ENCODE measurements at regions not wholly inside any gene's neighbourhood (a gene's known extent, or its start where the extent isn't known, plus 50 kb on each side); places are given as distances from the start of the nearest gene placed in this dataset.

DNA sequence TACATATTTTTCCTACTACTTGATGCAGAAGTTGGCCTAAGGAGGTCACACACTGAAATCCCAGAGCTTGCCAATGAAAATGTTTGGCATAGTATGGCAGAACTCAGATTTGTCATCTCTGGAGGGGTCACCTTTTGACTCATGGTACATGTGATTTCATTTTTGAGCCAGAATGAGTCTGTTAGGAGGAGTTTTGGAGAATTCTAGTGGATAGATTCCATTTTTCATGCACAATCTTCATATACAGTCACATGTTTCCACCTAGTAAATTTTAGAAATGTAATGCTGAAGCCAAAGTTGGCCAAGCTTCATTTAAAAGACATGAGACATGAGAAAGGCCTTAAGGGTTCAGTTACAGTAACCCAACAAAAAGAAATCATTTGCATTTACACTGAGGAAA is 97.8 kb upstream of the IGSF10 start:
- Histone ChIP-seq H3K9me2 (ENCODE audit: insufficient read depth) (no peaks in the 10 kb centered on the region; the same call in 1 of the 2 replicates), H3K9ac (ENCODE audit: low read length) (no peak overlapping the region), H3K27me3 (ENCODE audit: insufficient read depth, low read length) (no peaks in the 10 kb centered on the region), H3K4me2 (ENCODE audit: low read length) (no peak overlapping the region), H3K79me2 (ENCODE audit: insufficient read depth, low read length) (no peaks in the 10 kb centered on the region), H3K9me3 (ENCODE audit: control insufficient read depth in 1 of 2, insufficient read depth in 1 of 2, low read depth in 1 of 2, low read length in 2 of 2) (no peaks in the 10 kb centered on the region), H4K20me1 (ENCODE audit: insufficient read depth) (no peaks in the 10 kb centered on the region), H3K36me3 (ENCODE audit: control insufficient read depth in 1 of 2, insufficient read depth in 2 of 2, low read length in 2 of 2) (no peaks in the 10 kb centered on the region), H2AFZ (ENCODE audit: low read depth, low read length, poor library complexity, severe bottlenecking) (no peak overlapping the region), H3K4me3 (replicated peaks in 1 of 2; ENCODE audit: low read depth in 1 of 2, low read length in 2 of 2) (no peak overlapping the region), H3K27ac (ENCODE audit: low read depth, low read length) (no peak overlapping the region), H3K4me1 (ENCODE audit: control insufficient read depth in 1 of 2, insufficient read depth in 2 of 2, low read length in 2 of 2) (peaks cover 0 to 8% of the 10 kb centered on the region in 2 experiments; a peak in 1 of 4 replicates)
- no peak for DNase-seq (ENCODE audit: low read depth, low spot score)
- BruUV-seq (replicated peaks) = no TSS peak
- TF ChIP-seq, protein P1, sequence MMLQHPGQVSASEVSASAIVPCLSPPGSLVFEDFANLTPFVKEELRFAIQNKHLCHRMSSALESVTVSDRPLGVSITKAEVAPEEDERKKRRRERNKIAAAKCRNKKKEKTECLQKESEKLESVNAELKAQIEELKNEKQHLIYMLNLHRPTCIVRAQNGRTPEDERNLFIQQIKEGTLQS (IDR thresholded peaks at IDR 0.05) = no peak
- TF ChIP-seq TCF7L2 (IDR thresholded peaks at IDR 0.05; ENCODE audit: borderline replicate concordance, extremely low read depth, insufficient read depth, insufficient read length) = no peak
- TF ChIP-seq SP1 (IDR thresholded peaks at IDR 0.05; ENCODE audit: low read depth) = no peak
- no peak for TF ChIP-seq ELF1 (IDR thresholded peaks at IDR 0.05; ENCODE audit: borderline replicate concordance, low read depth)
- no peak for TF ChIP-seq EZH2phosphoT487 (IDR thresholded peaks at IDR 0.05; ENCODE audit: borderline replicate concordance)
- no peak for TF ChIP-seq ZNF274 (IDR thresholded peaks at IDR 0.05; ENCODE audit: low read depth, low read length)
- no peak for TF ChIP-seq FOSL1 (IDR thresholded peaks at IDR 0.05; ENCODE audit: low read depth)
- no peak for TF ChIP-seq POLR2AphosphoS5 (IDR thresholded peaks at IDR 0.05; ENCODE audit: low read depth, low read length)
- no peak for TF ChIP-seq ZFX (IDR thresholded peaks at IDR 0.05)
- intact Hi-C loops (cut with micrococcal nuclease) = no loop called here
- POLR2A ChIA-PET = no interaction called here
- ATAC-seq = no peak
- RAD21 ChIA-PET (ENCODE audit: low non-redundant PET in 1 of 2, low total read pairs in 2 of 2, uncharacterized antibody in 2 of 2, unreplicated experiment in 2 of 2) = no interaction called here
- CTCF ChIA-PET = no interaction called here

DNA sequence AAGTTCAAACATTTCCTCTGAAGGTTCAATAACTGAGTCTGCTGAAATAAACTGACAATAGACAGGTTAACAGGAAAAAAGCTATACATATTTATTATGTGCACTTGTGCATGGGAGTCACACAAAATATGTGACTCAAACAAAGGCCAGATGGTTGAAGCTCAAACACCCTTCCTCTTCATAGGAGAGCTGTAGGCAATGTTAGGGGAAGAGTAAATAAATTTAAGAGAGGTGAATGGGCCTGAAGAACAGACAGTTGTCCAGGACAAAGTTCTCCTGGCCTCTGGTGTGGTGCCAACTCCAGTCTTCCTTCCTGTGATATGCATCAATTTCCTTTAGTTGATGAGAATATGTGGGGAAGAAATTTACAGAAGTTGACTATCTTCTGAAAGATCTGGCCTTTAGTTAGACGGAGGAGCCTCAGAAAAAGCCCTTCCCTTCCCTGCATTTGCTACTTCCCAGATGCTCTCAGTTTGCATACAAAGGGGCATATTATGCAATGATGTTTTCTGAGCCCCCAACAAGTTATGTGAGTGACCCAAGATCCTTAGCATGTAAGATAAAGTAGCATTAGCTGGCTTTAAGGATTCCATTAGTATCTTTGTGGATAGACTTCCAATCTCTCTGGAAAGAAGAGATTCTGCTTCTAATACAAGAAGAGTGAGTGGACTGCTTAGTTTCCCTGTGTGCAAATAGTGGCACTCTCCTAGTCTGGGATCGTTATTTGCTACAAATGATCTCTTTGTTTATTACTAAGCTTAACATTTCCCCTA is 96.4 kb upstream of the IGSF10 start:
- Histone ChIP-seq H3K27ac (ENCODE audit: low read depth, low read length) (no peak overlapping the region), H3K36me3 (ENCODE audit: control insufficient read depth in 1 of 2, insufficient read depth in 2 of 2, low read length in 2 of 2) (no peaks in the 10 kb centered on the region), H3K9ac (ENCODE audit: low read length) (no peak overlapping the region), H2AFZ (ENCODE audit: low read depth, low read length, poor library complexity, severe bottlenecking) (no peak overlapping the region), H3K9me3 (ENCODE audit: control insufficient read depth in 1 of 2, insufficient read depth in 1 of 2, low read depth in 1 of 2, low read length in 2 of 2) (no peaks in the 10 kb centered on the region), H3K4me3 (replicated peaks in 1 of 2; ENCODE audit: low read depth in 1 of 2, low read length in 2 of 2) (no peak overlapping the region), H3K27me3 (ENCODE audit: insufficient read depth, low read length) (no peaks in the 10 kb centered on the region), H4K20me1 (ENCODE audit: insufficient read depth) (no peaks in the 10 kb centered on the region), H3K9me2 (ENCODE audit: insufficient read depth) (no peaks in the 10 kb centered on the region; the same call in 1 of the 2 replicates), H3K4me1 (ENCODE audit: control insufficient read depth in 1 of 2, insufficient read depth in 2 of 2, low read length in 2 of 2) (no peaks in the 10 kb centered on the region), H3K4me2 (ENCODE audit: low read length) (no peak overlapping the region), H3K79me2 (ENCODE audit: insufficient read depth, low read length) (no peaks in the 10 kb centered on the region)
- ChIA-PET CTCF (no interaction called here), RAD21 (ENCODE audit: low non-redundant PET in 1 of 2, low total read pairs in 2 of 2, uncharacterized antibody in 2 of 2, unreplicated experiment in 2 of 2) (no interaction called here), POLR2A (no interaction called here)
- intact Hi-C loops (cut with micrococcal nuclease) = no loop called here
- TF ChIP-seq ZNF274 (IDR thresholded peaks at IDR 0.05; ENCODE audit: low read depth, low read length) (no peak), SIN3A (IDR thresholded peaks at IDR 0.05; ENCODE audit: low read depth) (no peak), FOSL1 (IDR thresholded peaks at IDR 0.05; ENCODE audit: low read depth) (no peak), POLR2AphosphoS5 (IDR thresholded peaks at IDR 0.05; ENCODE audit: low read depth, low read length) (no peak), ELF1 (IDR thresholded peaks at IDR 0.05; ENCODE audit: borderline replicate concordance, low read depth) (no peak), SP1 (IDR thresholded peaks at IDR 0.05; ENCODE audit: low read depth) (no peak)
- TF ChIP-seq, protein P2, sequence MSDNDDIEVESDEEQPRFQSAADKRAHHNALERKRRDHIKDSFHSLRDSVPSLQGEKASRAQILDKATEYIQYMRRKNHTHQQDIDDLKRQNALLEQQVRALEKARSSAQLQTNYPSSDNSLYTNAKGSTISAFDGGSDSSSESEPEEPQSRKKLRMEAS (IDR thresholded peaks at IDR 0.05) = no peak
- ATAC-seq (no peak), DNase-seq (ENCODE audit: low read depth, low spot score) (no peak)
- BruUV-seq (replicated peaks) = no TSS peak

All from HCT116 (cell line).